Chondrocyte (in vitro differentiated cells): ENCODE measurements at regions not wholly inside any gene's neighbourhood (a gene's known extent, or its start where the extent isn't known, plus 50 kb on each side); places are given as distances from the start of the nearest gene placed in this dataset.
"Not testable (repeated sequence)": the region's sequence is repeated elsewhere in the genome, so short reads cannot be mapped to it uniquely, and the experiment has no call there.

Experiments used
- DNase-seq: peaks from one replicate; pipeline ENCODE4 v3.0.0; 2021; ENCODE audit warnings: mixed read lengths, low spot score
- H3K27ac Mint-ChIP-seq: one replicate; pipeline ENCODE4 v1.8.0; 2021; ENCODE audit warnings: mild to moderate bottlenecking, moderate library complexity, mixed read lengths; ENCODE audit not compliant: unreplicated experiment
- H3K27me3 Mint-ChIP-seq: 2 replicates; pipeline ENCODE4 v1.8.0; 2021; ENCODE audit warnings: low read depth, mixed read lengths
- H3K36me3 Mint-ChIP-seq: 2 replicates; pipeline ENCODE4 v1.8.0; 2021; ENCODE audit warnings: low read depth, mixed read lengths
- H3K4me1 Mint-ChIP-seq: 2 replicates; pipeline ENCODE4 v1.8.0; 2021; ENCODE audit warnings: low read depth, mild to moderate bottlenecking, mixed read lengths
- H3K4me3 Mint-ChIP-seq: one replicate; pipeline ENCODE4 v1.8.0; 2021; ENCODE audit warnings: mild to moderate bottlenecking, moderate library complexity, mixed read lengths; ENCODE audit not compliant: unreplicated experiment
- H3K9me3 Mint-ChIP-seq: 2 replicates; pipeline ENCODE4 v1.8.0; 2021; ENCODE audit warnings: low read depth, mixed read lengths
- TF ChIP-seq, protein P1 (sequence below): fragments of 200-600 bp; sonication (generic); IDR thresholded peaks from 2 replicates; pipeline ENCODE4 v1.5.0; 2021; ENCODE audit warnings: antibody characterized with exemption, mild to moderate bottlenecking, moderate library complexity

GRCh38 chr9:31325778-31326177 lies 1058.7 kb upstream of the ACO1 start:
- H3K4me1 Mint-ChIP-seq = no peaks in the 10 kb centered on the region
- no peak for DNase-seq
- TF ChIP-seq, protein P1, sequence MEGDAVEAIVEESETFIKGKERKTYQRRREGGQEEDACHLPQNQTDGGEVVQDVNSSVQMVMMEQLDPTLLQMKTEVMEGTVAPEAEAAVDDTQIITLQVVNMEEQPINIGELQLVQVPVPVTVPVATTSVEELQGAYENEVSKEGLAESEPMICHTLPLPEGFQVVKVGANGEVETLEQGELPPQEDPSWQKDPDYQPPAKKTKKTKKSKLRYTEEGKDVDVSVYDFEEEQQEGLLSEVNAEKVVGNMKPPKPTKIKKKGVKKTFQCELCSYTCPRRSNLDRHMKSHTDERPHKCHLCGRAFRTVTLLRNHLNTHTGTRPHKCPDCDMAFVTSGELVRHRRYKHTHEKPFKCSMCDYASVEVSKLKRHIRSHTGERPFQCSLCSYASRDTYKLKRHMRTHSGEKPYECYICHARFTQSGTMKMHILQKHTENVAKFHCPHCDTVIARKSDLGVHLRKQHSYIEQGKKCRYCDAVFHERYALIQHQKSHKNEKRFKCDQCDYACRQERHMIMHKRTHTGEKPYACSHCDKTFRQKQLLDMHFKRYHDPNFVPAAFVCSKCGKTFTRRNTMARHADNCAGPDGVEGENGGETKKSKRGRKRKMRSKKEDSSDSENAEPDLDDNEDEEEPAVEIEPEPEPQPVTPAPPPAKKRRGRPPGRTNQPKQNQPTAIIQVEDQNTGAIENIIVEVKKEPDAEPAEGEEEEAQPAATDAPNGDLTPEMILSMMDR = no peak
- H3K27me3 Mint-ChIP-seq = peaks cover 7% of the 10 kb centered on the region
- no peak overlapping the region for H3K27ac Mint-ChIP-seq
- no peaks in the 10 kb centered on the region for H3K9me3 Mint-ChIP-seq
- no peak overlapping the region for H3K4me3 Mint-ChIP-seq
- H3K36me3 Mint-ChIP-seq = no peaks in the 10 kb centered on the region

GRCh38 chr9:31326883-31327282 lies 1057.6 kb upstream of the ACO1 start:
- H3K9me3 Mint-ChIP-seq, H3K4me1 Mint-ChIP-seq, H3K27ac Mint-ChIP-seq, DNase-seq, H3K27me3 Mint-ChIP-seq, H3K36me3 Mint-ChIP-seq, H3K4me3 Mint-ChIP-seq: not testable (repeated sequence)

DNA sequence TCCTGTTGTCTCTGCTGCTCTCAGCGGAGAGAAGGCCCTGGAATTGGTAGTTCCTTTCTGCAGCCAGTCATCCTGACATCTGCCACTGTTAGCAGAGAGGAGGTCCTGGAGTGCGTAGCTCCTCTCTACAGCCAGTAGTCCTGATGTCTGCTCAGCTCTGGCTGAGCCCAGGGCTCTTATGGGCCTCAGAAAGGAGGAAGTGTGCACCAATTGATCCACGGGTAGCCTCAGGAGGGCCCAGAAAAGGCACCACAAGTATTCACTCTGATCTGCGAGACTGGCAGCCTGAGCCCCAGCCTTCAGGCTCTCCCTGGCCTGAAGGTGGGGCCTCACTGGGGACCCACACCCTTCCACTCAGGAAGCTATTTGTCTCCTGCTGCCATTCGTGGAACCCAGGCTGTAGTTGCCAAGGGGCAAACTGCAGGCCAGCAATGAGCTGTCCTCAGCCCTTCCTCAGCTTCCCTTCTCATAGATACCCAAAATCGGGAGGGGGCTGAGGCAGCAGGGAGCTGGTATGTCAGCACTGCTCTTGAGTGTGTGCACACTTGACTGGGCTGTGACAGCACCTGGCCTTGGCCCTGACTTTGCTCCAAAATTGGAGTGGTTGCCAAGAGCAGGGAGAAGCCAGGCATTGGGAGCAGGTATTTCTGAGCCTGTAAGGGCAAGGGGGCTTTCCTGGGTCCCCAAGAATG lies 1049.5 kb upstream of the ACO1 start:
- Mint-ChIP-seq H3K27ac (no peak overlapping the region), H3K36me3 (no peaks in the 10 kb centered on the region), H3K4me3 (no peak overlapping the region)

GRCh38 chr9:31335529-31336234 lies 1048.8 kb upstream of the ACO1 start:
- no peaks in the 10 kb centered on the region for H3K9me3 Mint-ChIP-seq
- no peak for DNase-seq
- no peaks in the 10 kb centered on the region for H3K36me3 Mint-ChIP-seq
- H3K27me3 Mint-ChIP-seq = peaks cover 3% of the 10 kb centered on the region
- H3K4me1 Mint-ChIP-seq = no peaks in the 10 kb centered on the region
- TF ChIP-seq, protein P1 = no peak
- H3K27ac Mint-ChIP-seq = no peak overlapping the region
- H3K4me3 Mint-ChIP-seq = no peak overlapping the region

More for the DNA sequence above, 1049.5 kb upstream of the ACO1 start:
- Mint-ChIP-seq H3K4me1 (no peaks in the 10 kb centered on the region), H3K9me3 (no peaks in the 10 kb centered on the region), H3K27me3 (peaks cover 3% of the 10 kb centered on the region)
- DNase-seq = no peak
- TF ChIP-seq, protein P1 = no peak

GRCh38 chr9:31336386-31336785 lies 1048.1 kb upstream of the ACO1 start:
- H3K36me3 Mint-ChIP-seq = no peaks in the 10 kb centered on the region
- H3K4me1 Mint-ChIP-seq = no peaks in the 10 kb centered on the region
- no peak for DNase-seq
- no peaks in the 10 kb centered on the region for H3K9me3 Mint-ChIP-seq
- no peak overlapping the region for H3K4me3 Mint-ChIP-seq
- TF ChIP-seq, protein P1 = no peak
- H3K27ac Mint-ChIP-seq = no peak overlapping the region
- H3K27me3 Mint-ChIP-seq = peaks cover 3% of the 10 kb centered on the region

DNA sequence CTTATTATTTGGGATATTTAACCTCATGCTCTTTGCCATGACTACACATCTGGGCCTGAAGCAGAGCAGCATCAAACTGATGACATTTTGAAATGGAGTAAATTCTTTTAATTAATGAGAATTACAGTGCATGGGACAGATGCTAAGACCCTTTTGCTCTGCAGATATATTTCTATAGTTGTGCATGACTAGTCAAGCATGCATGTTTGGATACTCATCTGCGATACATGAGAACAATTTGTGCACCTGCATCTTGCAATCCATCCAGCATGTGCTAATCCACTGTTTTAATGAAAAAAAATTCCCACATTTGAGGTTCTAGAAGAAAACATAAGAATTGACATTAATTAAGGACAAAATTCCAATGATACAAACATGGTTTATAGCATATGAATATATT lies 1047.6 kb upstream of the ACO1 start:
- no peak overlapping the region for H3K27ac Mint-ChIP-seq
- TF ChIP-seq, protein P1 = no peak
- H3K9me3 Mint-ChIP-seq = no peaks in the 10 kb centered on the region
- no peak for DNase-seq
- H3K4me3 Mint-ChIP-seq = no peak overlapping the region
- no peaks in the 10 kb centered on the region for H3K4me1 Mint-ChIP-seq
- H3K27me3 Mint-ChIP-seq = peaks cover 3% of the 10 kb centered on the region
- H3K36me3 Mint-ChIP-seq = no peaks in the 10 kb centered on the region
